Mucosa of descending colon (tissue), 3 donors: ENCODE measurements at regions not wholly inside any gene's neighbourhood (a gene's known extent, or its start where the extent isn't known, plus 50 kb on each side); places are given as distances from the start of the nearest gene placed in this dataset.

Experiments used
- ATAC-seq: fragments of 200-7000 bp; cut with Tn5 transposase; one replicate; pipeline ENCODE4 v1.9.1; 2020; ENCODE audit warnings: mild to moderate bottlenecking, moderate library complexity
- DNase-seq, 3 donors: peaks; one replicate each; pipeline ENCODE4 v3.0.0-alpha.2; 2020
- H3K36me3 ChIP-seq: fragments of 200-600 bp; one replicate; pipeline ENCODE4 v1.8.0; 2021; ENCODE audit warnings: low read depth, mild to moderate bottlenecking
- H3K4me1 ChIP-seq: fragments of 200-600 bp; one replicate; pipeline ENCODE4 v1.8.0; 2021; ENCODE audit warnings: low read depth, mild to moderate bottlenecking
- H3K4me3 ChIP-seq: fragments of 200-600 bp; one replicate; pipeline ENCODE4 v1.8.0; 2021; ENCODE audit warnings: mild to moderate bottlenecking
- H3K9me3 ChIP-seq: fragments of 200-600 bp; one replicate; pipeline ENCODE4 v1.8.0; 2021; ENCODE audit warnings: mild to moderate bottlenecking
- CTCF ChIP-seq: fragments of 200-600 bp; IDR thresholded peaks from one replicate; pipeline ENCODE4 v1.8.0; 2022; ENCODE audit warnings: antibody characterized with exemption, mild to moderate bottlenecking
- intact Hi-C, 2 donors: fragments of 100-400 bp; cut with DNase I in 1 of 2; cut with micrococcal nuclease in 1 of 2; formaldehyde crosslinking; loops; one replicate each; pipeline versions ENCODE4 v1.11.0 to v1.11.1; 2022; cut with DNase I, micrococcal nuclease
- donor health status: DM: no; HTN: no; CAD: no; lungs with moderate emphysema.
- donor health status: DM: no; HTN: no; CAD: no.
- donor health status: DM: no; HTN: yes; CAD: no.

- no peak for TF ChIP-seq CTCF
- intact Hi-C loops, result no loop called here
These were observed 209.8 kb downstream of the ACTR3B start for GRCh38 chr7:152969335-152969734.

GRCh38 chr7:152969839-152970238, 210.3 kb downstream of the ACTR3B start:
- DNase-seq, result no peak
- TF ChIP-seq CTCF, result no peak
- no peak for ATAC-seq
- Histone ChIP-seq H3K9me3 (peaks cover 3% of the 10 kb centered on the region), H3K4me3 (no peak overlapping the region), H3K4me1 (no peaks in the 10 kb centered on the region), H3K36me3 (no peaks in the 10 kb centered on the region)
- intact Hi-C loops, result no loop called here

More at GRCh38 chr7:152969335-152969734, 209.8 kb downstream of the ACTR3B start:
- Histone ChIP-seq H3K9me3 (peaks cover 3% of the 10 kb centered on the region), H3K4me1 (no peaks in the 10 kb centered on the region), H3K4me3 (no peak overlapping the region), H3K36me3 (no peaks in the 10 kb centered on the region)
- ATAC-seq (no peak), DNase-seq (no peak)

DNA sequence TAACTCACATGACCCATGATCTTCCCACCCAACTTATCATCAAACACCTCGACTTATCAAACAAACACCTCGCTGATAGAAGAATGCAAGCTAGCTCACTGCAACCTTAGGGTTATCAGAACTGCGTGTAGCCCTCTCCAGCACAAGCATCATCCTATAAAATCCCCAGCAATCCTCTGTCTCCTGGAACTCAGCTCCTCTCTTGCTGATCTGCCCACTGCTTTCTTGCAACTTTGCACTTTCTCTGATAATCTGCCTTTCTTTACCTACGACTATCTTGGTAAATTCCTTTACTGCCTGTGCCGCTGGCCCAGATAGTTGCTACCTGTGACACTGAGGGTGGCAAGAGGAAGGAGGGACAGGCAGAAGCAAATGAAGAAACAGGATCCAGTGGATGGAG, 210.9 kb downstream of the ACTR3B start:
- no peak for DNase-seq
- H3K9me3 ChIP-seq, result peaks cover 3% of the 10 kb centered on the region
- no peaks in the 10 kb centered on the region for H3K4me1 ChIP-seq
- intact Hi-C loops, result no loop called here
- ATAC-seq, result no peak
- H3K4me3 ChIP-seq, result no peak overlapping the region
- H3K36me3 ChIP-seq, result no peaks in the 10 kb centered on the region
- TF ChIP-seq CTCF, result no peak

- ATAC-seq (no peak), DNase-seq (no peak)
- peaks cover 3% of the 10 kb centered on the region for H3K9me3 ChIP-seq
- TF ChIP-seq CTCF, result no peak
- no peak overlapping the region for H3K4me3 ChIP-seq
- no peaks in the 10 kb centered on the region for H3K4me1 ChIP-seq
- no peaks in the 10 kb centered on the region for H3K36me3 ChIP-seq
- intact Hi-C loops, result no loop called here
These were observed 215.0 kb downstream of the ACTR3B start for GRCh38 chr7:152974577-152974976.

GRCh38 chr7:152975076-152975475, 215.5 kb downstream of the ACTR3B start:
- Histone ChIP-seq H3K36me3 (no peaks in the 10 kb centered on the region), H3K9me3 (peaks cover 3% of the 10 kb centered on the region), H3K4me1 (no peaks in the 10 kb centered on the region), H3K4me3 (no peak overlapping the region)
- intact Hi-C loops, result no loop called here
- no peak for DNase-seq
- ATAC-seq, result no peak
- no peak for TF ChIP-seq CTCF

DNA sequence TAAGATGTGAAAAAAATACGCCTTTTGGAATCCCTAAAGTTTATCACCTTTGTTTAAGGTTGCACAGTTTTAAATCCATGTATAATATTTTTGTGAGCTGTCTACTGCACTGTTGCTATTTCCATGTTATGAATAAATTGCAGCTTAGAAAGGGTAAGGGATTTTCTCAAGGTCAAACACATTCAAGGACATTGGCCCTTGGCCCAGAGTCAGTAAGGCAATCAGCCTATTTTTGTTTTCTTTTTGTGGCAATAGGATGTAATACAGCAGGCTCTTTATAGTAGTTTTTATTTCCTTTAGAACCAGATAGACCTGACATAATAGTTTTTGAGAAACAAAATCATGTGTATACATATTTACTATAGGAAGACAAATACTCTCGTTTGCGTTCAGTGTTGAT, 219.8 kb downstream of the ACTR3B start:
- no peaks in the 10 kb centered on the region for H3K9me3 ChIP-seq
- H3K36me3 ChIP-seq, result no peaks in the 10 kb centered on the region
- no peaks in the 10 kb centered on the region for H3K4me1 ChIP-seq
- no peak for TF ChIP-seq CTCF
- H3K4me3 ChIP-seq, result no peak overlapping the region
- ATAC-seq, result no peak
- intact Hi-C loops, result no loop called here
- no peak for DNase-seq
